HCEC 1CT (cell line): ENCODE measurements at regions not wholly inside any gene's neighbourhood (a gene's known extent, or its start where the extent isn't known, plus 50 kb on each side); places are given as distances from the start of the nearest gene placed in this dataset.

Experiments
- DNase-seq: peaks from one replicate; pipeline ENCODE4 v3.0.0-alpha.2; 2017

DNA sequence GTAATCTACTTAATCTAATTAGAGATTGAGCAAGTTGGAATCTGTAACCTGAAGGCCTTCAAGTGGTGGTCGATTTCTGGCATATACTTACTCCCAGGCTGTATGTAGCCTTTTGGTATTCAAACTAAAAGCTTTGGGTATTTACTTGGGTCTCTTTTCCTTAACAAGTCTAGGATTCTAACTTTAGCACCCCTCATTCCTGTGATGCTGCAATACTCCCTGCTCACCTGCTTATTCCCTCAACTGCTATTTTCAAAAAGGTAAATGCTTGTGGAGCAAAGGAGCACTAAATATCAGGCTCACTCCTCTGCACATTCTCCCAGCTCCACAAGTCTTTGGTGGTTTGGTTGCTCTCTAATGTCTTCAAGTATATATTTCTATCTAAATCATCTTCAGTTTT lies 68.0 kb upstream of the CYYR1 start:
- DNase-seq: no peak

DNA sequence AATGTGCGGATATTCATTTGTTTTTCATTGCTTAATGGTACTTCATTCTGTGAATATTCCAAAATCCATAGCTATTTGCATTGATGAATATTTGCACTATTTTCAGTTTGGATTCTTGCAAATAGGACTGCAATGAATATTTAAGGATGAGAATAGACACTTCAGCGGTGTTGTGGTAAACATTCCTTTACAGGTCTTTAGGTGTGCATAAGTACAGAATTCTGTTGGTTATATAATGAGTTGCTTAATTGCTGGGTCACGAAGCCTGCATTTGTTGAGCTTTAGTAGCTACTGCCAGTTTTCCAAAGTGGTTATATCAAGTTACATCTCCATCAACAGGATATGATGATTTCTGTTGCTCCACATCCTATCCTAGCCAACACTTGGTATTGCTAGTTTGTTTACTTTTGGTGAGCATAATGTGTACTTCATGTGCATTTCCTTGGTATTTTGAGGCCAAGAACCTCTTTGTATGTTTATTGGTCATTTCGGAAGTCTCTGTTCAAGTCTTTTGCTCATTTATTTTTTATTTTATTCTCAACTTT lies 64.2 kb upstream of the CYYR1 start:
- DNase-seq: no peak

DNA sequence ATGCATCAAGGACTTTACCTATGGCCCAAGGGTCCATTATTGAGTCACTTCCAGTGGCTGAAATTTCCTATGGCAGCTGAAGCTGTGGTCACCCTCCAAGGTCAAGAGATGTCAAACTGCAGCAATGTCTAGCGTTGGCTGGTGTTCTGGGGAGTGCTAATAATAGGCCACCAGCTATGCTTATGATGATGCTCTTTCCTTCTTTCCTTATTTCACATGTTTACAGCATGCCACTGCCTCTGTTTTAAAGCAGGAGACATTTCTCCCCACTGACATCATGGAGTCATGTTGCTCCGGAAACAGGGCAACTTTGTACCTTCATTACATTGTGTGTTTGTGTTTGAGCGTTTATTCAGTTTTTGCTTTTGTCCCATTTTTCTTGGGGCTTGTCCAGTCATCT lies 62.6 kb upstream of the CYYR1 start:
- DNase-seq: no peak

DNA sequence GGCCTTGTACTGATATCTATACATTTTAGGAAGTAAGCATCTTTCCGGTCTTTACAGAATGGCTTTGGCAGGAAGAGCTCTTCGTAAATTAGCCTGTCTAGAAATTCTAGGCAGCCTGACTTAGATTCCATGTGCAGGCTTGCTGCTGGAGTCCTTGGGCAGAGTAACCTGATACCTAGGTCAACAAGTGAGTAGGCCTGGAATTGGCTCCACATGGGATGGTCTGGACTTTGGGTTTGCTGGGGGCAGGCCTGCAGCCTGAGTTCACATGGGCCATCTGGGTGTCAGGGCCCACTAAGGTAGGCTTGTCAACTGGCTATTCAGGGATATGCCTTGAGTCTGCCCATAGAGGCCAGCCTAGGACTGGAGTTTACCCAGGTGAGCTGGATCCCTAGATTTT lies 59.6 kb upstream of the CYYR1 start:
- DNase-seq: no peak

DNA sequence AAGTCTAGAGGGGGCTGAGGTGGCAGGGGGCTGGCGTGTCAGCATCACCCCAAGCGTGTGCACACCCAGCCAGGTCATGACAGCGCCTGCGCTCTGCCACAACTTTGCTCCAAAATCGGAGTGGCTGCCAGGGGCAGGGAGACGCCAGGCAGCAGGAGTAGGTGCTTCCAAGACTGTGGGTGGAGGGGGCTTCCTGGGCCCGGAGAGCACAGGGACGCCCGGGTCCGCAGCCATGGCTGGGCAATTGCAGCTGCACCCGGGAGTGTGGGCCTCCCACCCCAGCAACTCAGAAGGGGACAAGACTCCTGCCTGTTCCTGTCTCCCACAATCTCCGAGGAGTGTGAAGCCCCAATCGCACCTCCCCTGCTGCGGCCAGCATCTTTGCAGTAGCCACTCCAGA lies 53.1 kb upstream of the CYYR1 start:
- no peak for DNase-seq

DNA sequence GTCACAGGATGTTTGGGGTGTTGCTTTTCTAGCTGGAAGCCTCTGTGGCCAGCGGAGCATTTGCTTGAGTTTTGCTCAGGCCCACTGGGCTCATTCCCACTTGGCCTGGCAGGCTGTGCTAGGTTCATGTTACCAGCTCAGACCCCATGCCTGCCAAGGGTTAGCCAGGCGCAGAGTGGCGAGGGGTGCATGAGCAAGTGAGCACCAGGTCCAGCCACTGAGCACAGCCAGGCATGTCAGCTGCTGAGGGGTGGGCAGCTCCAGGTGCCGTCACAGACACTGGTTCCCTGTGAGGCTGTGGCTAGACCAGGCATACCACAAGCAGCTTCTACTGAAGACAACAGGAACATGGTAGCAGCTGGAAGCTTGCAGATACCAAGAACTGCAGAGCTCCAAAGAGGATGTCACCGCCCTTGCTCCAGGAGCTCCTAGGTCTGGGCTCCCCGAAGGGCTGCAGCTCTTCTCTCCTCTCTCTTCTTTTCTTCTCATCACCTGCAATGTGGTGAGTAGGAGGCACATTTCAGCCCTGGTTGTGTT lies 52.0 kb upstream of the CYYR1 start:
- DNase-seq: no peak
